ENCODE measurements at regions not wholly inside any gene's neighbourhood (a gene's known extent, or its start where the extent isn't known, plus 50 kb on each side); places are given as distances from the start of the nearest gene placed in this dataset.
"Not testable (repeated sequence)": the region's sequence is repeated elsewhere in the genome, so short reads cannot be mapped to it uniquely, and the experiment has no call there.

- DNase-seq = no peak
These were observed 78.8 kb upstream of the NR5A2 start for GRCh38 chr1:199948587-199949280.

GRCh38 chr1:199951005-199951404 lies 76.5 kb upstream of the NR5A2 start:
- not testable (repeated sequence) for DNase-seq

- no peak for DNase-seq
These were observed 73.9 kb upstream of the NR5A2 start for GRCh38 chr1:199953651-199954050.

- DNase-seq = no peak
These were observed 72.8 kb upstream of the NR5A2 start for GRCh38 chr1:199954699-199955098.

GRCh38 chr1:199955235-199955634 lies 72.3 kb upstream of the NR5A2 start:
- DNase-seq = no peak

- DNase-seq = no peak
These were observed 71.5 kb upstream of the NR5A2 start for GRCh38 chr1:199956005-199956404.

- no peak for DNase-seq
These were observed 68.3 kb upstream of the NR5A2 start for GRCh38 chr1:199959033-199959774.

GRCh38 chr1:199959775-199960110 lies 67.8 kb upstream of the NR5A2 start:
- DNase-seq = no peak

GRCh38 chr1:199970125-199970524 lies 57.4 kb upstream of the NR5A2 start:
- no peak for DNase-seq

- DNase-seq = no peak
These were observed 50.9 kb upstream of the NR5A2 start for GRCh38 chr1:199976496-199977144.
